ENCODE measurements at regions not wholly inside any gene's neighbourhood (a gene's known extent, or its start where the extent isn't known, plus 50 kb on each side); places are given as distances from the start of the nearest gene placed in this dataset.

DNA sequence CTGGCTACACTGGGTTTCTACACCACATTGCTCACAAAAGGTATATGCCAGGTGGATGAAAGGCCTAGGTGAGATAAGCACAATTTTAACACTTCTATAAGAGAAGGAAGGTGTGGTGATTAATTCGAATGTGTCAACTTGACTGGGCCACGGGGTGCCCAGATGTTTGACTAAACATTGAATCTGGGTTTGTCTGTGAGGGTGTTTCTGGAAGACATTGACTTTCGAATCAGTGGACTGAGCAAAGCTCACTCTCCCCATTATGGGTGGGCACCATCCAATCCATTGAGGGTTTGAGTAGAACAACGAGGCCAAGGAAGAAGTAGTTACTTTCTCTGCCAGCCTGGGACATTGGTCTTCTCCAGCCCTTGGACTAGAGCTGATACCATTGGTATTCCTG is 78.2 kb upstream of the COL5A1 start:
- Histone ChIP-seq H3K9me2 (ENCODE audit: insufficient read depth, low read length) (no peaks in the 10 kb centered on the region), H3K9me3 (ENCODE audit: low read length) (no peaks in the 10 kb centered on the region), H3K36me3 (ENCODE audit: insufficient read depth, low read length) (no peaks in the 10 kb centered on the region), H3K27ac (ENCODE audit: low read length) (no peak overlapping the region), H2AFZ (ENCODE audit: low read depth, low read length) (no peak overlapping the region), H3K27me3 (ENCODE audit: insufficient read depth, low read depth, low read length) (no peaks in the 10 kb centered on the region), H3K79me2 (replicated peaks; ENCODE audit: insufficient read depth, low read length) (no peaks in the 10 kb centered on the region), H3K4me3 (ENCODE audit: low read length) (no peak overlapping the region), H4K20me1 (ENCODE audit: insufficient read depth) (no peaks in the 10 kb centered on the region), H3K4me2 (ENCODE audit: low read length) (no peak overlapping the region), H3K9ac (ENCODE audit: low read length) (no peak overlapping the region), H3F3A (ENCODE audit: insufficient read depth, low read length, poor library complexity, severe bottlenecking) (no peaks in the 10 kb centered on the region)
- TF ChIP-seq CTCF (IDR thresholded peaks at IDR 0.05; ENCODE audit: poor library complexity, severe bottlenecking) (no peak), EZH2 (IDR thresholded peaks at IDR 0.05; ENCODE audit: borderline replicate concordance, insufficient read depth, low read length, poor library complexity, severe bottlenecking) (no peak), RAD21 (conservative IDR thresholded peaks at IDR 0.05) (no peak), EP300 (conservative IDR thresholded peaks at IDR 0.05; ENCODE audit: poor library complexity, severe bottlenecking) (no peak), SMC3 (conservative IDR thresholded peaks at IDR 0.05; ENCODE audit: poor library complexity) (no peak), POLR2AphosphoS5 (IDR thresholded peaks at IDR 0.05) (no peak), MXI1 (conservative IDR thresholded peaks at IDR 0.05; ENCODE audit: poor library complexity, severe bottlenecking) (no peak)

GRCh38 chr9:134564431-134565170 is 77.0 kb upstream of the COL5A1 start:
- Histone ChIP-seq H3F3A (ENCODE audit: insufficient read depth, low read length, poor library complexity, severe bottlenecking) (no peaks in the 10 kb centered on the region), H3K4me3 (ENCODE audit: low read length) (no peak overlapping the region), H3K36me3 (ENCODE audit: insufficient read depth, low read length) (no peaks in the 10 kb centered on the region), H3K9ac (ENCODE audit: low read length) (no peak overlapping the region), H3K9me3 (ENCODE audit: low read length) (no peaks in the 10 kb centered on the region), H3K4me2 (ENCODE audit: low read length) (no peak overlapping the region), H3K27me3 (ENCODE audit: insufficient read depth, low read depth, low read length) (no peaks in the 10 kb centered on the region), H3K79me2 (replicated peaks; ENCODE audit: insufficient read depth, low read length) (no peaks in the 10 kb centered on the region), H4K20me1 (ENCODE audit: insufficient read depth) (no peaks in the 10 kb centered on the region), H3K9me2 (ENCODE audit: insufficient read depth, low read length) (no peaks in the 10 kb centered on the region), H3K27ac (ENCODE audit: low read length) (no peak overlapping the region), H2AFZ (ENCODE audit: low read depth, low read length) (no peak overlapping the region)
- TF ChIP-seq TAF1 (IDR thresholded peaks at IDR 0.05; ENCODE audit: low read depth) (no peak), CTCF (IDR thresholded peaks at IDR 0.05; ENCODE audit: poor library complexity, severe bottlenecking) (no peak), SMC3 (conservative IDR thresholded peaks at IDR 0.05; ENCODE audit: poor library complexity) (no peak), RAD21 (conservative IDR thresholded peaks at IDR 0.05) (no peak), POLR2AphosphoS5 (IDR thresholded peaks at IDR 0.05) (no peak), EZH2 (IDR thresholded peaks at IDR 0.05; ENCODE audit: borderline replicate concordance, insufficient read depth, low read length, poor library complexity, severe bottlenecking) (no peak), EP300 (conservative IDR thresholded peaks at IDR 0.05; ENCODE audit: poor library complexity, severe bottlenecking) (no peak), MXI1 (conservative IDR thresholded peaks at IDR 0.05; ENCODE audit: poor library complexity, severe bottlenecking) (no peak)
- TF ChIP-seq, protein P1, sequence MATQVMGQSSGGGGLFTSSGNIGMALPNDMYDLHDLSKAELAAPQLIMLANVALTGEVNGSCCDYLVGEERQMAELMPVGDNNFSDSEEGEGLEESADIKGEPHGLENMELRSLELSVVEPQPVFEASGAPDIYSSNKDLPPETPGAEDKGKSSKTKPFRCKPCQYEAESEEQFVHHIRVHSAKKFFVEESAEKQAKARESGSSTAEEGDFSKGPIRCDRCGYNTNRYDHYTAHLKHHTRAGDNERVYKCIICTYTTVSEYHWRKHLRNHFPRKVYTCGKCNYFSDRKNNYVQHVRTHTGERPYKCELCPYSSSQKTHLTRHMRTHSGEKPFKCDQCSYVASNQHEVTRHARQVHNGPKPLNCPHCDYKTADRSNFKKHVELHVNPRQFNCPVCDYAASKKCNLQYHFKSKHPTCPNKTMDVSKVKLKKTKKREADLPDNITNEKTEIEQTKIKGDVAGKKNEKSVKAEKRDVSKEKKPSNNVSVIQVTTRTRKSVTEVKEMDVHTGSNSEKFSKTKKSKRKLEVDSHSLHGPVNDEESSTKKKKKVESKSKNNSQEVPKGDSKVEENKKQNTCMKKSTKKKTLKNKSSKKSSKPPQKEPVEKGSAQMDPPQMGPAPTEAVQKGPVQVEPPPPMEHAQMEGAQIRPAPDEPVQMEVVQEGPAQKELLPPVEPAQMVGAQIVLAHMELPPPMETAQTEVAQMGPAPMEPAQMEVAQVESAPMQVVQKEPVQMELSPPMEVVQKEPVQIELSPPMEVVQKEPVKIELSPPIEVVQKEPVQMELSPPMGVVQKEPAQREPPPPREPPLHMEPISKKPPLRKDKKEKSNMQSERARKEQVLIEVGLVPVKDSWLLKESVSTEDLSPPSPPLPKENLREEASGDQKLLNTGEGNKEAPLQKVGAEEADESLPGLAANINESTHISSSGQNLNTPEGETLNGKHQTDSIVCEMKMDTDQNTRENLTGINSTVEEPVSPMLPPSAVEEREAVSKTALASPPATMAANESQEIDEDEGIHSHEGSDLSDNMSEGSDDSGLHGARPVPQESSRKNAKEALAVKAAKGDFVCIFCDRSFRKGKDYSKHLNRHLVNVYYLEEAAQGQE (IDR thresholded peaks at IDR 0.05; ENCODE audit: borderline replicate concordance), result no peak
